CD4-positive, CD25-positive, alpha-beta regulatory T cell (primary cell): ENCODE measurements at regions not wholly inside any gene's neighbourhood (a gene's known extent, or its start where the extent isn't known, plus 50 kb on each side); places are given as distances from the start of the nearest gene placed in this dataset.

ENCODE experiments used
- ATAC-seq, 2 donors: fragments of 150-1000 bp; cut with Tn5 transposase; one replicate each; pipeline ENCODE4 v1.10.0; 2021; ENCODE audit warnings: low read depth in 2 of 2, moderate number of reproducible peaks in 2 of 2, moderate library complexity in 1 of 2
- DNase-seq, 3 donors: peaks; one replicate each; pipeline versions ENCODE4 v3.0.0 to v3.0.0-alpha.2; 2012 to 2022; ENCODE audit warnings: mixed read lengths in 1 of 3
- H3K27ac ChIP-seq: one replicate; pipeline ENCODE4 v1.7.0; 2013; ENCODE audit warnings: mild to moderate bottlenecking, low read length; ENCODE audit not compliant: insufficient read depth, poor library complexity, severe bottlenecking
- H3K27me3 ChIP-seq: one replicate; pipeline ENCODE4 v1.7.0; 2013; ENCODE audit warnings: low read length; ENCODE audit not compliant: control insufficient read depth, insufficient read depth
- H3K36me3 ChIP-seq: one replicate; pipeline ENCODE4 v1.7.0; 2013; ENCODE audit warnings: mild to moderate bottlenecking, low read length, moderate library complexity; ENCODE audit not compliant: control insufficient read depth, insufficient read depth
- H3K4me1 ChIP-seq: 2 replicates; pipeline ENCODE4 v1.7.0; 2013; ENCODE audit warnings: mild to moderate bottlenecking, low read length; ENCODE audit not compliant: insufficient read depth, control insufficient read depth, poor library complexity, severe bottlenecking
- H3K4me3 ChIP-seq: one replicate; pipeline ENCODE4 v1.7.0; 2013; ENCODE audit warnings: low read depth, mild to moderate bottlenecking, low read length, moderate library complexity
- H3K9me3 ChIP-seq, 2 experiments: 1 replicate in 1 of 2; 2 replicates in 1 of 2; pipeline ENCODE4 v1.7.0; 2013; ENCODE audit warnings: low read length in 2 of 2, mild to moderate bottlenecking in 1 of 2, moderate library complexity in 1 of 2; ENCODE audit not compliant: control insufficient read depth in 2 of 2
- H3K27ac Mint-ChIP-seq, 3 donors: one replicate each; pipeline ENCODE4 v1.8.0; 2020 to 2022; ENCODE audit warnings: mild to moderate bottlenecking in 3 of 3, mixed read lengths in 3 of 3, moderate library complexity in 2 of 3
- H3K27me3 Mint-ChIP-seq: one replicate; pipeline ENCODE4 v1.8.0; 2022; ENCODE audit warnings: mild to moderate bottlenecking, mixed read lengths
- H3K36me3 Mint-ChIP-seq: one replicate; pipeline ENCODE4 v1.8.0; 2020; ENCODE audit warnings: mixed read lengths
- H3K4me1 Mint-ChIP-seq, 4 donors: one replicate each; pipeline ENCODE4 v1.8.0; 2020 to 2022; ENCODE audit warnings: mixed read lengths in 4 of 4, mild to moderate bottlenecking in 1 of 4
- H3K4me3 Mint-ChIP-seq, 4 donors: one replicate each; pipeline ENCODE4 v1.8.0; 2020 to 2022; ENCODE audit warnings: mild to moderate bottlenecking in 4 of 4, mixed read lengths in 4 of 4, moderate library complexity in 3 of 4
- H3K9me3 Mint-ChIP-seq, 7 donors: one replicate each; pipeline ENCODE4 v1.8.0; 2020 to 2022; ENCODE audit warnings: mixed read lengths in 7 of 7, mild to moderate bottlenecking in 3 of 7, moderate library complexity in 2 of 7

- H3K27me3 Mint-ChIP-seq = peaks cover 81% of the 10 kb centered on the region
- peaks cover 14% of the 10 kb centered on the region for H3K27me3 ChIP-seq
- H3K27ac ChIP-seq = no peak overlapping the region
- H3K4me3 Mint-ChIP-seq = no peak overlapping the region
- H3K9me3 Mint-ChIP-seq = peaks cover 0 to 18% (median 15%) of the 10 kb centered on the region in 7 donors
- H3K4me1 ChIP-seq = no peaks in the 10 kb centered on the region
- peak overlapping the region in 1 of 3 donors; percentile 61 for H3K27ac Mint-ChIP-seq
- peaks cover 15 to 16% of the 10 kb centered on the region in 2 experiments for H3K9me3 ChIP-seq
- no peaks in the 10 kb centered on the region for H3K36me3 ChIP-seq
- no peak overlapping the region for H3K4me3 ChIP-seq
- no peaks in the 10 kb centered on the region for H3K4me1 Mint-ChIP-seq
- DNase-seq (no peak), ATAC-seq (no peak)
- H3K36me3 Mint-ChIP-seq = no peaks in the 10 kb centered on the region
Observed at GRCh38 chr15:60057554-60057953, 53.4 kb downstream of the FOXB1 start.

- Mint-ChIP-seq H3K4me1 (no peaks in the 10 kb centered on the region), H3K4me3 (no peak overlapping the region), H3K36me3 (no peaks in the 10 kb centered on the region), H3K27me3 (peaks cover 78% of the 10 kb centered on the region), H3K27ac (no peak overlapping the region), H3K9me3 (peaks cover 0 to 19% (median 15%) of the 10 kb centered on the region in 7 donors)
- peaks cover 16 to 18% of the 10 kb centered on the region in 2 experiments for H3K9me3 ChIP-seq
- H3K36me3 ChIP-seq = no peaks in the 10 kb centered on the region
- H3K27me3 ChIP-seq = peaks cover 22% of the 10 kb centered on the region
- H3K27ac ChIP-seq = no peak overlapping the region
- ATAC-seq (no peak), DNase-seq (no peak)
- no peaks in the 10 kb centered on the region for H3K4me1 ChIP-seq
- no peak overlapping the region for H3K4me3 ChIP-seq
Observed at GRCh38 chr15:60059186-60059585, 55.1 kb downstream of the FOXB1 start.

DNA sequence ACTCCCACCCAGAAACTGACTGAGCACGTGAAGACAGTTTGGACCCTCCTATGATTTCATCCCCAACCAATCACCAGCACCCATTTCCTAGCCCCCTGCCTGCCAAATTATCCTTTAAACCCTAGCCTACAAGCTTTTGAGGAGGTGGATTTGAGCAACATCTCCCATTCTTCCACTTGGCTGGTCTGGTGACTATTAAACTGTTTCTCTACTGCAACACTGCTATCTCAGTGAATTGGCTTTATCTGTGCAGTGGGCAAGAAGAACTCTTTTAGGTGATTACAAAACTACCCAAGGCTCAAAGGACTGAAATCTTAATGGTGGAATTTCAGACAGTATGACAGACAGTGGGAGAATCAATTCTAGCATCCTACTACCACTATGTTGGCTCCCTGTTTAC, 57.6 kb downstream of the FOXB1 start:
- Histone ChIP-seq H3K36me3 (no peaks in the 10 kb centered on the region), H3K4me3 (no peak overlapping the region), H3K9me3 (peaks cover 16 to 18% of the 10 kb centered on the region in 2 experiments), H3K27ac (no peak overlapping the region), H3K27me3 (peaks cover 19% of the 10 kb centered on the region), H3K4me1 (no peaks in the 10 kb centered on the region)
- Mint-ChIP-seq H3K4me1 (no peaks in the 10 kb centered on the region), H3K4me3 (no peak overlapping the region), H3K27me3 (peaks cover 78% of the 10 kb centered on the region), H3K9me3 (peaks cover 0 to 19% (median 14%) of the 10 kb centered on the region in 7 donors), H3K36me3 (no peaks in the 10 kb centered on the region), H3K27ac (no peak overlapping the region)
- DNase-seq (no peak), ATAC-seq (no peak)

DNA sequence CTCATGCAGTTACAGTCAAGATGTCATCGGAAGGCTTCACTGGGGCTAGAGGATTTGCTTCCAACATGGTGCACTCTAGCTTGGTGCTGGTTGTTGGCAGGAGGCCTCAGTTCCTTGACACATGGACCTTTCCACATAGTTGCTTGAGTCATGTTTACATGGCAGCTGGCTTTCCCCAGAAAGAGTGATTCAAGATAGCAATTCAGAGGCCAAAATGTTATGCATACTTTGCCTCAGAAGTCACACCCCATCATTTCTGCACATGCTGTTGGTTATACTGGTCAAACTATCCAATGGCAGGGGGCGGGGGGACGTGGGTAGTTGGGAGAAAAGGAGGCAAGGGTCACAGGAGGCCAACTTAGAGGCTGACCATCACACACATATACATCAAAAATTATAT, 58.7 kb downstream of the FOXB1 start:
- no peak for ATAC-seq

GRCh38 chr15:60065951-60066350, 61.8 kb downstream of the FOXB1 start:
- no peak overlapping the region for H3K27ac ChIP-seq
- peaks cover 0 to 18% (median 10%) of the 10 kb centered on the region in 7 donors for H3K9me3 Mint-ChIP-seq
- no peak overlapping the region for H3K27ac Mint-ChIP-seq
- peaks cover 62% of the 10 kb centered on the region for H3K27me3 Mint-ChIP-seq
- peaks cover 15 to 18% of the 10 kb centered on the region in 2 experiments for H3K9me3 ChIP-seq
- H3K4me3 Mint-ChIP-seq = no peak overlapping the region
- H3K36me3 ChIP-seq = no peaks in the 10 kb centered on the region
- no peaks in the 10 kb centered on the region for H3K4me1 Mint-ChIP-seq
- H3K4me1 ChIP-seq = no peaks in the 10 kb centered on the region
- DNase-seq (no peak), ATAC-seq (no peak)
- H3K4me3 ChIP-seq = no peak overlapping the region
- H3K27me3 ChIP-seq = peaks cover 14% of the 10 kb centered on the region
- H3K36me3 Mint-ChIP-seq = no peaks in the 10 kb centered on the region

More for the DNA sequence above, 58.7 kb downstream of the FOXB1 start:
- H3K4me1 ChIP-seq = no peaks in the 10 kb centered on the region
- no peak overlapping the region for H3K27ac ChIP-seq
- H3K27me3 ChIP-seq = peaks cover 14% of the 10 kb centered on the region
- no peak overlapping the region for H3K27ac Mint-ChIP-seq
- no peaks in the 10 kb centered on the region for H3K4me1 Mint-ChIP-seq
- H3K36me3 Mint-ChIP-seq = no peaks in the 10 kb centered on the region
- peaks cover 0 to 19% (median 15%) of the 10 kb centered on the region in 7 donors for H3K9me3 Mint-ChIP-seq
- peaks cover 70% of the 10 kb centered on the region for H3K27me3 Mint-ChIP-seq
- no peak overlapping the region for H3K4me3 ChIP-seq
- no peak for DNase-seq
- H3K4me3 Mint-ChIP-seq = no peak overlapping the region
- H3K36me3 ChIP-seq = no peaks in the 10 kb centered on the region
- peaks cover 16 to 18% of the 10 kb centered on the region in 2 experiments for H3K9me3 ChIP-seq

GRCh38 chr15:60070838-60071493, 66.9 kb downstream of the FOXB1 start:
- Histone ChIP-seq H3K36me3 (no peaks in the 10 kb centered on the region), H3K27ac (no peak overlapping the region), H3K4me1 (peaks cover 3% of the 10 kb centered on the region), H3K9me3 (no peaks in the 10 kb centered on the region), H3K4me3 (no peak overlapping the region), H3K27me3 (no peaks in the 10 kb centered on the region)
- Mint-ChIP-seq H3K36me3 (no peaks in the 10 kb centered on the region), H3K4me1 (peaks cover 5 to 16% (median 8%) of the 10 kb centered on the region in 4 donors), H3K27me3 (peaks cover 38% of the 10 kb centered on the region), H3K4me3 (no peak overlapping the region), H3K9me3 (peaks cover 0 to 1% (median 0%) of the 10 kb centered on the region in 7 donors), H3K27ac (no peak overlapping the region)
- no peak for DNase-seq
- ATAC-seq = no peak

- H3K4me3 ChIP-seq = no peak overlapping the region
- Mint-ChIP-seq H3K4me3 (no peak overlapping the region), H3K27me3 (peaks cover 29% of the 10 kb centered on the region), H3K27ac (no peak overlapping the region), H3K9me3 (no peaks in the 10 kb centered on the region), H3K36me3 (no peaks in the 10 kb centered on the region), H3K4me1 (peaks cover 5 to 16% (median 8%) of the 10 kb centered on the region in 4 donors)
- H3K27me3 ChIP-seq = no peaks in the 10 kb centered on the region
- no peaks in the 10 kb centered on the region for H3K36me3 ChIP-seq
- ATAC-seq (no peak), DNase-seq (no peak)
- peaks cover 3% of the 10 kb centered on the region for H3K4me1 ChIP-seq
- H3K9me3 ChIP-seq = no peaks in the 10 kb centered on the region
- H3K27ac ChIP-seq = no peak overlapping the region
Observed at GRCh38 chr15:60072826-60073465, 68.8 kb downstream of the FOXB1 start.

GRCh38 chr15:60073466-60073840, 69.3 kb downstream of the FOXB1 start:
- Mint-ChIP-seq H3K27ac (no peak overlapping the region), H3K4me1 (peaks cover 5 to 16% (median 8%) of the 10 kb centered on the region in 4 donors), H3K27me3 (peaks cover 24% of the 10 kb centered on the region), H3K36me3 (no peaks in the 10 kb centered on the region), H3K4me3 (no peak overlapping the region), H3K9me3 (no peaks in the 10 kb centered on the region)
- ATAC-seq (no peak), DNase-seq (no peak)
- no peaks in the 10 kb centered on the region for H3K36me3 ChIP-seq
- H3K4me3 ChIP-seq = no peak overlapping the region
- H3K27ac ChIP-seq = no peak overlapping the region
- H3K4me1 ChIP-seq = peaks cover 3% of the 10 kb centered on the region
- H3K9me3 ChIP-seq = no peaks in the 10 kb centered on the region
- no peaks in the 10 kb centered on the region for H3K27me3 ChIP-seq
